IMR-90 (cell line): ENCODE measurements at regions not wholly inside any gene's neighbourhood (a gene's known extent, or its start where the extent isn't known, plus 50 kb on each side); places are given as distances from the start of the nearest gene placed in this dataset.

Source experiments
- ATAC-seq: fragments of 200-7000 bp; cut with Tn5 transposase; 2 replicates; pipeline ENCODE4 v1.9.1; 2020; ENCODE audit warnings: low read depth, mild to moderate bottlenecking, moderate library complexity
- BruUV-seq: library from RNA; stranded (reverse); fragments of 400-500 nt; replicated peaks from 2 replicates; lab custom pipeline; 2021; lab: Mats Ljungman, UMichigan
- CTCF ChIA-PET: fragments of 300-600 bp; formaldehyde crosslinking; extraction: SDS; loops from one replicate; lab custom pipeline; 2021; ENCODE audit warnings: antibody characterized with exemption; lab: Yijun Ruan, JAX
- POLR2A ChIA-PET: fragments of 300-600 bp; sonication (Branson Sonifier 250); formaldehyde crosslinking; loops from one replicate; lab custom pipeline; 2022; ENCODE audit warnings: antibody characterized with exemption; ENCODE audit not compliant: unreplicated experiment; lab: Charles Lee
- DNase-seq: peaks from one replicate; pipeline ENCODE4 v3.0.0; 2013
- H2AFZ ChIP-seq: replicated peaks from 2 replicates; pipeline ENCODE3; 2013; ENCODE audit warnings: low read length, mild to moderate bottlenecking; ENCODE audit not compliant: poor library complexity
- H2AK5ac ChIP-seq: 2 replicates; pipeline ENCODE4 v1.6.1; 2013; ENCODE audit warnings: low read depth, low read length, inconsistent platforms
- H2AK9ac ChIP-seq: replicated peaks from 2 replicates; pipeline ENCODE3; 2013; ENCODE audit warnings: mild to moderate bottlenecking, low read depth, low read length, moderate library complexity; ENCODE audit not compliant: poor library complexity
- H2BK120ac ChIP-seq: 2 replicates; pipeline ENCODE4 v1.6.1; 2013; ENCODE audit warnings: low read depth, low read length, inconsistent platforms
- H2BK15ac ChIP-seq: 3 replicates; pipeline ENCODE4 v1.6.1; 2013; ENCODE audit warnings: low read depth, low read length, inconsistent platforms
- H2BK20ac ChIP-seq: 2 replicates; pipeline ENCODE4 v1.6.1; 2013; ENCODE audit warnings: low read depth, mild to moderate bottlenecking, inconsistent platforms, low read length, moderate library complexity
- H2BK5ac ChIP-seq: 2 replicates; pipeline ENCODE4 v1.6.1; 2013; ENCODE audit warnings: mild to moderate bottlenecking, low read depth, low read length, inconsistent platforms; ENCODE audit not compliant: poor library complexity, severe bottlenecking
- H3K14ac ChIP-seq: replicated peaks from 2 replicates; pipeline ENCODE4 v1.6.1; 2013; ENCODE audit warnings: low read depth, low read length, inconsistent platforms
- H3K18ac ChIP-seq: 2 replicates; pipeline ENCODE4 v1.6.1; 2013; ENCODE audit warnings: low read depth, low read length, control low read depth
- H3K23ac ChIP-seq: 2 replicates; pipeline ENCODE4 v1.6.1; 2013; ENCODE audit warnings: low read depth, low read length, inconsistent platforms
- H3K27ac ChIP-seq: 2 replicates; pipeline ENCODE4 v1.5.1; 2013; ENCODE audit warnings: mild to moderate bottlenecking, control low read depth, low read length; ENCODE audit not compliant: insufficient read depth
- H3K27me3 ChIP-seq: 2 replicates; pipeline ENCODE4 v1.6.1; 2013; ENCODE audit warnings: low read length; ENCODE audit not compliant: control insufficient read depth, insufficient read depth
- H3K36me3 ChIP-seq: 2 replicates; pipeline ENCODE4 v1.6.1; 2013; ENCODE audit warnings: low read length, mixed read lengths; ENCODE audit not compliant: control insufficient read depth, insufficient read depth
- H3K4ac ChIP-seq: 2 replicates; pipeline ENCODE4 v1.6.1; 2013; ENCODE audit warnings: low read depth, low read length, inconsistent platforms
- H3K4me1 ChIP-seq: 2 replicates; pipeline ENCODE4 v1.6.1; 2013; ENCODE audit warnings: low read length, mixed read lengths; ENCODE audit not compliant: control insufficient read depth, insufficient read depth
- H3K4me2 ChIP-seq: 2 replicates; pipeline ENCODE4 v1.6.1; 2013; ENCODE audit warnings: low read depth, mild to moderate bottlenecking, control low read depth, low read length, moderate library complexity
- H3K4me3 ChIP-seq: 2 replicates; pipeline ENCODE4 v1.5.1; 2013; ENCODE audit warnings: low read depth, mild to moderate bottlenecking, control low read depth, low read length, moderate library complexity; ENCODE audit not compliant: insufficient read depth
- H3K56ac ChIP-seq: 2 replicates; pipeline ENCODE4 v1.6.1; 2013; ENCODE audit warnings: low read length, inconsistent platforms; ENCODE audit not compliant: insufficient read depth; ENCODE audit errors: extremely low read depth
- H3K79me1 ChIP-seq, 2 experiments: 2 replicates each; pipeline ENCODE4 v1.6.1; 2013; ENCODE audit warnings: low read length in 2 of 2, inconsistent platforms in 1 of 2, low read depth in 1 of 2
- H3K9ac ChIP-seq: 2 replicates; pipeline ENCODE4 v1.6.1; 2013; ENCODE audit warnings: low read depth, low read length, control low read depth
- H3K9me1 ChIP-seq: 2 replicates; pipeline ENCODE4 v1.6.1; 2013; ENCODE audit warnings: low read length, inconsistent platforms; ENCODE audit not compliant: insufficient read depth
- H3K9me3 ChIP-seq: 2 replicates; pipeline ENCODE4 v1.6.1; 2013; ENCODE audit warnings: low read length; ENCODE audit not compliant: control insufficient read depth, insufficient read depth
- H4K20me1 ChIP-seq: 2 replicates; pipeline ENCODE4 v1.6.1; 2013; ENCODE audit warnings: low read length, inconsistent platforms; ENCODE audit not compliant: insufficient read depth
- H4K5ac ChIP-seq: 2 replicates; pipeline ENCODE4 v1.6.1; 2013; ENCODE audit warnings: mild to moderate bottlenecking, low read depth, low read length, control low read depth
- H4K8ac ChIP-seq, 2 experiments: 2 replicates each; pipeline ENCODE4 v1.6.1; 2013; ENCODE audit warnings: low read depth in 2 of 2, low read length in 2 of 2, control low read depth in 1 of 2, inconsistent platforms in 1 of 2
- H4K91ac ChIP-seq: 2 replicates; pipeline ENCODE4 v1.6.1; 2013; ENCODE audit warnings: low read depth, low read length, inconsistent platforms; ENCODE audit not compliant: insufficient read depth
- BHLHE40 ChIP-seq: fragments of 150-350 bp; IDR thresholded peaks from 2 replicates; pipeline ENCODE4 v1.6.1; 2016; ENCODE audit warnings: mild to moderate bottlenecking, low read depth, low read length
- CHD1 ChIP-seq: IDR thresholded peaks from 2 replicates; pipeline ENCODE4 v1.6.1; 2012; ENCODE audit warnings: low read depth, low read length, improper control_type of control experiment
- CTCF ChIP-seq: conservative IDR thresholded peaks from 2 replicates; pipeline ENCODE4 v1.5.1; 2012; ENCODE audit warnings: mild to moderate bottlenecking, low read depth, low read length, improper control_type of control experiment
- MAFK ChIP-seq: IDR thresholded peaks from 2 replicates; pipeline ENCODE4 v1.6.1; 2012; ENCODE audit warnings: low read depth, low read length, improper control_type of control experiment
- MAZ ChIP-seq: IDR thresholded peaks from 2 replicates; pipeline ENCODE4 v1.6.1; 2012; ENCODE audit warnings: low read depth, mild to moderate bottlenecking, low read length, improper control_type of control experiment, moderate library complexity, borderline replicate concordance
- MXI1 ChIP-seq: IDR thresholded peaks from 2 replicates; pipeline ENCODE4 v1.6.1; 2012; ENCODE audit warnings: low read depth, mild to moderate bottlenecking, low read length, moderate library complexity, borderline replicate concordance
- NFE2L2 ChIP-seq: fragments of 150-350 bp; IDR thresholded peaks from 2 replicates; pipeline ENCODE4 v1.6.1; 2016; ENCODE audit warnings: low read depth, mild to moderate bottlenecking, low read length
- RAD21 ChIP-seq: IDR thresholded peaks from 2 replicates; pipeline ENCODE4 v1.6.1; 2012; ENCODE audit warnings: low read length, improper control_type of control experiment
- RCOR1 ChIP-seq: IDR thresholded peaks from 2 replicates; pipeline ENCODE4 v1.6.1; 2012; ENCODE audit warnings: mild to moderate bottlenecking, low read length, improper control_type of control experiment; ENCODE audit not compliant: insufficient replicate concordance
- RFX5 ChIP-seq: IDR thresholded peaks from 2 replicates; pipeline ENCODE4 v1.8.0; 2012; ENCODE audit warnings: low read depth, mild to moderate bottlenecking, low read length, moderate library complexity
- SMC3 ChIP-seq: fragments of 150-350 bp; IDR thresholded peaks from 2 replicates; pipeline ENCODE4 v1.6.1; 2016; ENCODE audit warnings: low read depth, mild to moderate bottlenecking, antibody characterized with exemption, low read length, moderate library complexity
- WGBS, 2 experiments: methylation state at CpG; one replicate each; pipeline versions ENCODE4 v1.1.5 to v1.1.7; 2013; ENCODE audit warnings: missing lambda C conversion rate in 2 of 2; ENCODE audit not compliant: insufficient read length in 1 of 2; ENCODE audit errors: extremely low coverage in 2 of 2; 5-methylcytosine and 5-hydroxymethylcytosine counted together
- dilution Hi-C: fragments of 300-500 bp; cut with HindIII; formaldehyde crosslinking; loops from one replicate; pipeline ENCODE4 v1.14.3; 2018; ENCODE audit warnings: low sequenced_read_pairs; ENCODE audit not compliant: unreplicated experiment
- in situ Hi-C: fragments of 300-500 bp; cut with MboI; formaldehyde crosslinking; loops from 3 replicates; pipeline ENCODE4 v1.14.3; 2019; ENCODE audit warnings: low sequenced_read_pairs, inconsistent platforms, mixed read lengths
- intact Hi-C: fragments of 100-400 bp; cut with micrococcal nuclease; formaldehyde crosslinking; loops from 2 replicates; pipeline ENCODE4 v1.10.0; 2022

DNA sequence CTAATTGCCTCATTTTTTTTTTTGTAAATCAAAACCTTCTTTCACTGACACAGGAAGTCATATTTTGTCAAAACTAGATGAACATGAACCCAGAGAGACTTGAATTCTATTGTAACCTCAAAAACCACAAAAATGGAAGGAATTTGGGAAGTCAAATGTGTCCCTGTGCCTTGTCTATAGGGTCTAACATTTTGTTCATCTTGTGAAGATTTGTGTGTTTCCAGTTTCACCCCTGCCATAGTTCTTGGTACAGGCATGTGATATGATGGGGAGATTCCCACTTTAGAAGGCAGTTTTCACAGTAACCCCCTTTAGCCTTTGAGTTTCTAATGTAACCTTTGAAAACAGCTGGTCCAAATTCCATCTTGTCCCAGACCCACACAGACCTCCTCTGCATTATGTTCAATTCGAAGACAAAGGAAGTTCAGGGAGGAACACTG, 318.5 kb upstream of the ADAMTS9 start:
- Histone ChIP-seq H2BK15ac (peak overlapping the region; percentile 77; the same call in 1 of the 3 replicates), H3K4me3 (no peak overlapping the region), H3K79me1 (no peaks in the 10 kb centered on the region), H4K20me1 (no peaks in the 10 kb centered on the region), H4K5ac (no peak overlapping the region), H3K27me3 (no peaks in the 10 kb centered on the region), H3K27ac (no peak overlapping the region), H2BK20ac (peak overlapping the region; percentile 75), H3K9me1 (no peaks in the 10 kb centered on the region), H2AK5ac (no peak overlapping the region), H2AK9ac (no peak overlapping the region), H3K23ac (0 out of 2 replicates have a peak overlapping the region, but pooled peaks have one; percentile 10), H3K36me3 (no peaks in the 10 kb centered on the region), H3K9ac (no peak overlapping the region), H3K4me1 (peaks cover 4% of the 10 kb centered on the region; the same call in 1 of the 2 replicates), H2AFZ (no peak overlapping the region), H3K4me2 (no peak overlapping the region), H2BK5ac (no peak overlapping the region), H3K56ac (no peak overlapping the region), H3K18ac (no peak overlapping the region), H3K4ac (peak overlapping the region; percentile 49; the same call in 1 of the 2 replicates), H2BK120ac (peak overlapping the region; percentile 86), H4K91ac (peak overlapping the region; percentile 76), H3K14ac (peak overlapping the region; percentile 22), H3K9me3 (no peaks in the 10 kb centered on the region), H4K8ac (peak overlapping the region; percentile 27 to 75; a peak in 2 of 4 replicates)
- no CpG with 5 or more reads among the region's 1 CpG for WGBS, 2 experiments
- in situ Hi-C loops, result no loop called here
- dilution Hi-C loops, result no loop called here
- peak; percentile 40 for ATAC-seq
- BruUV-seq, result no TSS peak
- TF ChIP-seq RAD21 (no peak), RFX5 (no peak), MAFK (no peak), CHD1 (no peak), RCOR1 (no peak), BHLHE40 (no peak), MAZ (no peak), NFE2L2 (no peak), MXI1 (no peak), CTCF (no peak), SMC3 (no peak)
- CTCF ChIA-PET, result interaction anchor here (1.0 kb wide), 1 partner anchor 13 kb away, joined by 3 read pairs; no protein-coding TSS in a partner anchor
- DNase-seq, result peak; percentile 18
- POLR2A ChIA-PET, result interaction anchor here (0.6 kb wide), 1 partner anchor 504 kb away, joined by 4 read pairs; no protein-coding TSS in a partner anchor
- intact Hi-C loops, result loop anchor here (10.0 kb wide), 1 partner anchor 312 kb away; no protein-coding TSS in a partner anchor
